GM12875 (cell line): ENCODE measurements at regions not wholly inside any gene's neighbourhood (a gene's known extent, or its start where the extent isn't known, plus 50 kb on each side); places are given as distances from the start of the nearest gene placed in this dataset.

Experiments used
- H3K4me3 ChIP-seq: one replicate; pipeline ENCODE4 v1.5.1; 2011; ENCODE audit warnings: low read depth, low read length, control low read depth
- TF ChIP-seq, protein P1 (sequence below): IDR thresholded peaks from 2 replicates; pipeline ENCODE4 v1.5.1; 2011; ENCODE audit warnings: low read depth, mild to moderate bottlenecking, control low read depth, inconsistent platforms, low read length, moderate library complexity, borderline replicate concordance; ENCODE audit not compliant: insufficient read depth

DNA sequence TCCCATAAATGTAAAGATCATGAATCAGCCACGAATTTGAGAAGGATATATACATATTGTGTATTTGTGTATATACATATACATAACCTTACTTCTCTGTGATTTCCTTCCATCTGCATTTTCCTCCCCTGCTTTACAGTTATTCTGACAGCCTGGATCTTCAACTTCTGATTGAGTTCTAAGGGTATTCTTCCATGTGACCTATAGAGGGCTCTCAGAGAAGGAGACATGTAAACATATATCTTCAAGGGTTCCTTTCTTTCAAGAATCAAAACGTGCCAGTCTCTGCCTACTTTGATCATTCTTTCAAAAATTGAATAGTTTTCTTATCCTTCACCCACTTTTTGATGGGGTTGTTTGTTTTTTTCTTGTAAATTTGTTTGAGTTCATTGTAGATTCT lies 453.7 kb upstream of the POT1 start:
- H3K4me3 ChIP-seq, result no peak overlapping the region
- TF ChIP-seq, protein P1, sequence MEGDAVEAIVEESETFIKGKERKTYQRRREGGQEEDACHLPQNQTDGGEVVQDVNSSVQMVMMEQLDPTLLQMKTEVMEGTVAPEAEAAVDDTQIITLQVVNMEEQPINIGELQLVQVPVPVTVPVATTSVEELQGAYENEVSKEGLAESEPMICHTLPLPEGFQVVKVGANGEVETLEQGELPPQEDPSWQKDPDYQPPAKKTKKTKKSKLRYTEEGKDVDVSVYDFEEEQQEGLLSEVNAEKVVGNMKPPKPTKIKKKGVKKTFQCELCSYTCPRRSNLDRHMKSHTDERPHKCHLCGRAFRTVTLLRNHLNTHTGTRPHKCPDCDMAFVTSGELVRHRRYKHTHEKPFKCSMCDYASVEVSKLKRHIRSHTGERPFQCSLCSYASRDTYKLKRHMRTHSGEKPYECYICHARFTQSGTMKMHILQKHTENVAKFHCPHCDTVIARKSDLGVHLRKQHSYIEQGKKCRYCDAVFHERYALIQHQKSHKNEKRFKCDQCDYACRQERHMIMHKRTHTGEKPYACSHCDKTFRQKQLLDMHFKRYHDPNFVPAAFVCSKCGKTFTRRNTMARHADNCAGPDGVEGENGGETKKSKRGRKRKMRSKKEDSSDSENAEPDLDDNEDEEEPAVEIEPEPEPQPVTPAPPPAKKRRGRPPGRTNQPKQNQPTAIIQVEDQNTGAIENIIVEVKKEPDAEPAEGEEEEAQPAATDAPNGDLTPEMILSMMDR, result 0 out of 2 replicates have a peak, but pooled peaks have one; percentile 3

DNA sequence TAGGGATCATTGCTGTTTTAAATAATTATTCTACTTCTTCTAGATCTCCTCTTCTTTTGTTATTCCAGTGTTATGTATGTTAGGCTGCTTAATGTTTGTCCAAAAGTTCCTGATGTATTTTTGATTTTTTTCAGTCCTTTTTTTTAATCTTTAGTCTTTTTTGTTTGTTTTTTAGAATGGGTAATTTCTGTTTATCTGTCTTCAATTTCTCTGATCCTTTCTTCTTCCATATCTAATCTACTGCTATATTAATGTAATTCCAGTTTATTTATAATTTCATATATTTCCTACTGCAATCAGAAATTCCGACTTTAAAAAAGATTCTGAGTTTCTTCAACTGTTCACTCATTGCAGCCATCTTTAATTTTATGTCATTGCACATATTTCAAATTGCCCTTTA lies 452.8 kb upstream of the POT1 start:
- TF ChIP-seq, protein P1, result no peak

DNA sequence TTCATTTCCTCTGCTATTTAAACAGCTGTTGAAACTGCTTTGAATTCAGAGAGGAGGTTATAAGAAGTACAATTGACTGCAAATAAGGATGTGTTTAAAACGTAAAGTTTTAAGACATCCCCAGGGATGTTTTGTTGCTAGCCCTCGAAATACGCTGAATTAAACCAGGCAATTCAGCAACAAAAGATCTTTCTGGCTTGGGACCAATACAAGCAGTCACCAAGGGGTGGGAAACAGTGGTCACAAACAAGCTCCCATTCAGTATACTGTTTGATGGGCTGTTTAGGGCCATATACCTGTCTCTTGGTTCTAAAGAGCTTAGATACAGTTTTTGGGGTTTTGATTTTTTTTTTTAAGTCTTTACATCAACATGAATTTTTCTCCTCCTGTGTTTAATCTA lies 446.3 kb upstream of the POT1 start:
- no peak overlapping the region for H3K4me3 ChIP-seq
- TF ChIP-seq, protein P1, result no peak

More for the DNA sequence above, 452.8 kb upstream of the POT1 start:
- no peak overlapping the region for H3K4me3 ChIP-seq

DNA sequence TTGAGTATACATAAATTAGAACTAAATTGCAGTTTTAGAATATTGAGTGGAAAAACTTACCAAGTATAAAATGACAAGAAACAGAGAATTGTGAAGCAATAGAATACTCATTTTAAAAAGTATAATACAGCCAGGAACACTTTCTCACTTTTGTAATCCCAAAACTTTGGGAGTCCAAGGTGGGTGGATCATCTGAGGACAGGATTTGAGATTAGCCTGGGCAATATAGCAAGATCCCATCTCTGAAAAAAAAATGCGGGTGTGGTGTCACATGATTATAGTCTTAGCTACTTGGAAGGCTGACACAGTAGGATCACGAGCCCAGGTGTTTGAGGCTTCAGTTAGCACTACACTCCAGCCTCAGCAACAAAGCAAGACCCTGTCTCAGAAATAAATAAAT lies 440.9 kb upstream of the POT1 start:
- TF ChIP-seq, protein P1, result no peak
- H3K4me3 ChIP-seq, result no peak overlapping the region

DNA sequence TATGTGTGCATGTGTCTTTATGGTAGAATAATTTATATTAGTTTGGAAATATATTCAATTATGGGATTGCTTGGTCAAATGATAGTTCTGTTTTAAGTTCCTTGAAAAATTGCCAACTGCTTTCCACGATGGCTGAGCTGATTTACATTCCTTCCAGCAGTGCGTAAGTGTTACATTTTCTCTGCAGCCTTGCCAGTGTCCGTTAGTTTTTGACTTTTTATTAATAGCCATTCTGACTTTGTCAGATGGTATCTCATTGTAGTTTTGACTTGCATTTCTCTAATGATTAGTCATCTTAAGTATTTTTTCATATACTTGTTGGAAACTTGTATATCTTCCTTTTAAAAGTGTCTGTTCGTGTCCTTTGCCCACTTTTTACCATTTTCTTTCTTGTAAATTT lies 434.2 kb upstream of the POT1 start:
- no peak overlapping the region for H3K4me3 ChIP-seq
- TF ChIP-seq, protein P1, result no peak

DNA sequence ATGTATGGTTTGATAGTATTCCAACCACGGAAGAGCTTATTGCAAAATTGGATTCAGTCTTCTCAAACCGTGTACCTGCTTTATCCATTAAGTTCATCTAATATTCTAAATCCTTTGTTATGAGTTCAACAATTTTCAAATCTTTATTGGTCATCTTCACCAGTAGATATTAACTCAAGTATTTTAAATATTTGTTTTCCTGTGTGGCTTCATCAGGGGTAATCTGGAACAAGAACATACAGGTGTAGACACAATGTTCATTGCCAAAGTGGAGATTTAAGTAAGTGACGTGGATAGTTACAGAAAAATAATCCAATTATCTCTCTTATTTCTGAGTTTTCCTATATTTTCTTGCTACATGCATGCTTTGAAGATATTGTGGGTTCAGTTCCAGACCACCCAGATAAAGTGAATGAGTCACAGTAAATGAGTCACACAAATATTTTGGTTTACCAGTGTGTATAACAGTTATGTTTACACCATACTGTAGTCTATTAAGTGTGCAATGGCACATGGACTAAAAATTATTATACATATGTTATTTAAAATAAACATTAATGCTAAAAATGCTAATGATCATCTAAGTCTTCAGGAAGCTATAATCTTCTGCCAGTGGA lies 429.0 kb upstream of the POT1 start:
- TF ChIP-seq, protein P1, result no peak
- no peak overlapping the region for H3K4me3 ChIP-seq

DNA sequence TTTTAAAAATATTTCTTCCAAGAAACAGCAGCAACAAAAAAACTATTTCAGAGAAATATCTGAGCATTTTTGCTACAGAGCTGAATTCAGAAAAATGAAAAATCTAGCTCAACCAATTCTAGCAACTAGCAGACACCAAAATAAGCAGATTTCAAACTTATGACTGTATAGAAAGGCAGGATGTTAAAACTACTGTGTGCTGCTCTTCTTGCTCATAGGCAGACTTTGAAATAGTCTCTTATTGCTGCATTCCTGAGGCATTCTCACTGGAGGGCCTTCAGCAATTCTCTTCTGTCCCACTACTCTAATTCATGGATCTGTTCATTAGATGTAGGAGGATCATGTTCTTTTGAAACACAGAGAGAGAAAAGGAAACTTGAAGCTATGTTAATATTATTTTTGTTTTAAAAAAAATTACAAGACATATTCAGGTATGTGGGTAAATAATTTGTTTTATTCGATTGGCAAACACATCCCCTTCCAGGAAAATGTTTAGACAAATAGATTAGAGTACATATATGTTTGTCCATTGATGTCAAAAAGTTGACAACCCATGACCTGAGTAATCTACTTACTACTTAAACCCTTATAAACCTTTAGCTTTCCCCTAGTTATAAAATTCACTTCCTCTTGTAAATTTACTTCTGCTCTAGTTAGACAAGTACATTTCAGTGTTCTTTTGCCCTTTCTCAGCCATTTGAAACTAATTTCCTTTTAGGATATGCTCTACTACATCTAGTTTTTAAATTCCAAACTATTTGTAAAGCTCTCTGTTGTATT lies 428.2 kb upstream of the POT1 start:
- TF ChIP-seq, protein P1, result no peak
- H3K4me3 ChIP-seq, result no peak overlapping the region
